Neural cell (in vitro differentiated cells): ENCODE measurements at regions not wholly inside any gene's neighbourhood (a gene's known extent, or its start where the extent isn't known, plus 50 kb on each side); places are given as distances from the start of the nearest gene placed in this dataset.

Experiments used
- H2AFZ ChIP-seq: fragments of 200-600, 300-800 bp; sonication (generic), shearing (Covaris generic); 2 replicates; pipeline ENCODE4 v1.6.0; 2014; ENCODE audit warnings: low read depth, mild to moderate bottlenecking, antibody characterized with exemption, low read length, moderate library complexity
- H3F3A ChIP-seq: fragments of 200-600 bp; shearing (Covaris generic); 2 replicates; pipeline ENCODE4 v1.6.1; 2016; ENCODE audit warnings: mild to moderate bottlenecking, moderate library complexity, mixed read lengths, antibody characterized with exemption, low read length; ENCODE audit not compliant: insufficient read depth, poor library complexity, severe bottlenecking
- H3K27ac ChIP-seq: fragments of 200-600, 300-800 bp; sonication (generic), shearing (Covaris generic); 2 replicates; pipeline ENCODE4 v1.5.1; 2014; ENCODE audit warnings: mild to moderate bottlenecking, low read length, moderate library complexity
- H3K27me3 ChIP-seq: fragments of 300-800, 200-600 bp; sonication (generic), shearing (Covaris generic); 2 replicates; pipeline ENCODE4 v1.6.0; 2014; ENCODE audit warnings: mild to moderate bottlenecking, low read depth, low read length, moderate library complexity; ENCODE audit not compliant: insufficient read depth
- H3K36me3 ChIP-seq: fragments of 300-800, 200-600 bp; sonication (generic), shearing (Covaris generic); 2 replicates; pipeline ENCODE4 v1.5.1; 2014; ENCODE audit warnings: mild to moderate bottlenecking, antibody characterized with exemption, low read length, moderate library complexity; ENCODE audit not compliant: insufficient read depth
- H3K4me2 ChIP-seq: fragments of 300-800, 200-600 bp; sonication (generic), shearing (Covaris generic); 2 replicates; pipeline ENCODE4 v1.6.0; 2014; ENCODE audit warnings: mild to moderate bottlenecking, low read length
- H3K4me3 ChIP-seq: fragments of 300-800, 200-600 bp; sonication (generic), shearing (Covaris generic); 2 replicates; pipeline ENCODE4 v1.5.1; 2014; ENCODE audit warnings: mild to moderate bottlenecking, low read length, moderate library complexity
- H3K79me2 ChIP-seq: fragments of 200-600 bp; shearing (Covaris generic); replicated peaks from 2 replicates; pipeline ENCODE4 v1.6.0; 2014; ENCODE audit warnings: mild to moderate bottlenecking, low read length, moderate library complexity; ENCODE audit not compliant: insufficient read depth
- H3K9ac ChIP-seq: fragments of 300-800, 200-600 bp; sonication (generic), shearing (Covaris generic); 2 replicates; pipeline ENCODE4 v1.6.1; 2016; ENCODE audit warnings: mild to moderate bottlenecking, low read length, mixed read lengths
- H3K9me2 ChIP-seq: fragments of 200-600 bp; shearing (Covaris generic); 2 replicates; pipeline ENCODE4 v1.6.1; 2016; ENCODE audit warnings: mild to moderate bottlenecking, low read length, mixed read lengths; ENCODE audit not compliant: insufficient read depth
- H3K9me3 ChIP-seq: fragments of 200-600, 300-800 bp; sonication (generic), shearing (Covaris generic); 2 replicates; pipeline ENCODE4 v1.6.1; 2016; ENCODE audit warnings: mild to moderate bottlenecking, mixed run types, low read length, moderate library complexity, mixed read lengths
- H4K20me1 ChIP-seq: fragments of 200-600 bp; shearing (Covaris generic); 2 replicates; pipeline ENCODE4 v1.6.1; 2016; ENCODE audit warnings: mild to moderate bottlenecking, mixed run types; ENCODE audit not compliant: insufficient read depth
- EP300 ChIP-seq: fragments of 450-650 bp; conservative IDR thresholded peaks from 2 replicates; pipeline ENCODE4 v1.6.1; 2014; ENCODE audit warnings: antibody characterized with exemption, mild to moderate bottlenecking, moderate library complexity; ENCODE audit not compliant: poor library complexity, severe bottlenecking
- EZH2 ChIP-seq: fragments of 200-600, 300-800 bp; shearing (Covaris generic), sonication (generic); IDR thresholded peaks from 2 replicates; pipeline ENCODE4 v1.6.1; 2014; ENCODE audit warnings: antibody characterized with exemption, low read length, borderline replicate concordance, mild to moderate bottlenecking; ENCODE audit not compliant: insufficient read depth, poor library complexity, severe bottlenecking
- MXI1 ChIP-seq: fragments of 450-650 bp; conservative IDR thresholded peaks from 2 replicates; pipeline ENCODE4 v1.6.1; 2014; ENCODE audit warnings: antibody characterized with exemption, mild to moderate bottlenecking; ENCODE audit not compliant: poor library complexity, severe bottlenecking
- POLR2AphosphoS5 ChIP-seq: IDR thresholded peaks from 2 replicates; pipeline ENCODE4 v1.6.1; 2012
- RAD21 ChIP-seq: fragments of 450-650 bp; conservative IDR thresholded peaks from 2 replicates; pipeline ENCODE4 v1.6.1; 2014; ENCODE audit warnings: antibody characterized with exemption, mild to moderate bottlenecking, moderate library complexity
- SMC3 ChIP-seq: fragments of 450-650 bp; conservative IDR thresholded peaks from 2 replicates; pipeline ENCODE4 v1.6.1; 2014; ENCODE audit warnings: antibody characterized with exemption, mild to moderate bottlenecking, moderate library complexity; ENCODE audit not compliant: poor library complexity
- TAF1 ChIP-seq: IDR thresholded peaks from 2 replicates; pipeline ENCODE4 v1.6.1; 2012; ENCODE audit warnings: low read depth
- TF ChIP-seq, protein P1 (sequence below): IDR thresholded peaks from 2 replicates; pipeline ENCODE4 v1.6.1; 2012; ENCODE audit warnings: borderline replicate concordance
- TF ChIP-seq, protein P2 (sequence below): fragments of 450-650 bp; IDR thresholded peaks from 2 replicates; pipeline ENCODE4 v1.5.1; 2014; ENCODE audit warnings: antibody characterized with exemption, mild to moderate bottlenecking, moderate library complexity; ENCODE audit not compliant: poor library complexity, severe bottlenecking

DNA sequence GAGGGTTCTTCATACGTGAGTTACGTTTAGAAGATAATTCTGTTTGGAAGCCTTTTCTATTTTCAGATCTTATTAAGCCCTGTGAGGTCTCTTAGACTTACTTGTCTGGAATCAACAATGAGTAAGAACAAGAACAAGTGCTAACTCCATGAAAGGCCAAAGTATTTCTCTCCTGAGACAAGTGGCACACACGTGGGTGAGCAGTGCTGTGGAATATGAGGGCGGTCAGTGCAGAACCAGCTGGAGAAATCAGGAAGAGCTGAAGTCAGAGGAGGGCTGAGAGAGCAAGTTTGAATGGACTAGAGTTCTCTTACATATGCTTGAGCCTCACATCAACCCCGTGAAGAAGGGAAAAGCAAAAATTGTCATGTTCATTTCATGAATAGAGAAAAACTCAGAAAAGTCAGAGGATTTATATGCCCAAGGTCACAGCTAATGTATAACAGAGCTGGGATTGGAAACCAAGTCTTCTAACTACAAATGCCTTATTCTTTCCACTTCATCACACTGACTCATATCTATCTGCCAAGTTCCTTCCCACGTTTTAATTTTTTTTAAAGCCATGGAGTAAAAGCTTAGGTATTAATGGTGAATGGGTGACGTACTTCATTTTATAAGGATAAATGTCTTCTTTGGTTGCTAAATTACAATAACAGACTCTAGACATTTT is 201.3 kb upstream of the DTNBP1 start:
- no peaks in the 10 kb centered on the region for H3K79me2 ChIP-seq
- TF ChIP-seq TAF1, result no peak
- TF ChIP-seq MXI1, result no peak
- TF ChIP-seq RAD21, result no peak
- TF ChIP-seq EZH2, result no peak
- TF ChIP-seq, protein P1, sequence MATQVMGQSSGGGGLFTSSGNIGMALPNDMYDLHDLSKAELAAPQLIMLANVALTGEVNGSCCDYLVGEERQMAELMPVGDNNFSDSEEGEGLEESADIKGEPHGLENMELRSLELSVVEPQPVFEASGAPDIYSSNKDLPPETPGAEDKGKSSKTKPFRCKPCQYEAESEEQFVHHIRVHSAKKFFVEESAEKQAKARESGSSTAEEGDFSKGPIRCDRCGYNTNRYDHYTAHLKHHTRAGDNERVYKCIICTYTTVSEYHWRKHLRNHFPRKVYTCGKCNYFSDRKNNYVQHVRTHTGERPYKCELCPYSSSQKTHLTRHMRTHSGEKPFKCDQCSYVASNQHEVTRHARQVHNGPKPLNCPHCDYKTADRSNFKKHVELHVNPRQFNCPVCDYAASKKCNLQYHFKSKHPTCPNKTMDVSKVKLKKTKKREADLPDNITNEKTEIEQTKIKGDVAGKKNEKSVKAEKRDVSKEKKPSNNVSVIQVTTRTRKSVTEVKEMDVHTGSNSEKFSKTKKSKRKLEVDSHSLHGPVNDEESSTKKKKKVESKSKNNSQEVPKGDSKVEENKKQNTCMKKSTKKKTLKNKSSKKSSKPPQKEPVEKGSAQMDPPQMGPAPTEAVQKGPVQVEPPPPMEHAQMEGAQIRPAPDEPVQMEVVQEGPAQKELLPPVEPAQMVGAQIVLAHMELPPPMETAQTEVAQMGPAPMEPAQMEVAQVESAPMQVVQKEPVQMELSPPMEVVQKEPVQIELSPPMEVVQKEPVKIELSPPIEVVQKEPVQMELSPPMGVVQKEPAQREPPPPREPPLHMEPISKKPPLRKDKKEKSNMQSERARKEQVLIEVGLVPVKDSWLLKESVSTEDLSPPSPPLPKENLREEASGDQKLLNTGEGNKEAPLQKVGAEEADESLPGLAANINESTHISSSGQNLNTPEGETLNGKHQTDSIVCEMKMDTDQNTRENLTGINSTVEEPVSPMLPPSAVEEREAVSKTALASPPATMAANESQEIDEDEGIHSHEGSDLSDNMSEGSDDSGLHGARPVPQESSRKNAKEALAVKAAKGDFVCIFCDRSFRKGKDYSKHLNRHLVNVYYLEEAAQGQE, result no peak
- no peak for TF ChIP-seq SMC3
- TF ChIP-seq POLR2AphosphoS5, result no peak
- TF ChIP-seq, protein P2, sequence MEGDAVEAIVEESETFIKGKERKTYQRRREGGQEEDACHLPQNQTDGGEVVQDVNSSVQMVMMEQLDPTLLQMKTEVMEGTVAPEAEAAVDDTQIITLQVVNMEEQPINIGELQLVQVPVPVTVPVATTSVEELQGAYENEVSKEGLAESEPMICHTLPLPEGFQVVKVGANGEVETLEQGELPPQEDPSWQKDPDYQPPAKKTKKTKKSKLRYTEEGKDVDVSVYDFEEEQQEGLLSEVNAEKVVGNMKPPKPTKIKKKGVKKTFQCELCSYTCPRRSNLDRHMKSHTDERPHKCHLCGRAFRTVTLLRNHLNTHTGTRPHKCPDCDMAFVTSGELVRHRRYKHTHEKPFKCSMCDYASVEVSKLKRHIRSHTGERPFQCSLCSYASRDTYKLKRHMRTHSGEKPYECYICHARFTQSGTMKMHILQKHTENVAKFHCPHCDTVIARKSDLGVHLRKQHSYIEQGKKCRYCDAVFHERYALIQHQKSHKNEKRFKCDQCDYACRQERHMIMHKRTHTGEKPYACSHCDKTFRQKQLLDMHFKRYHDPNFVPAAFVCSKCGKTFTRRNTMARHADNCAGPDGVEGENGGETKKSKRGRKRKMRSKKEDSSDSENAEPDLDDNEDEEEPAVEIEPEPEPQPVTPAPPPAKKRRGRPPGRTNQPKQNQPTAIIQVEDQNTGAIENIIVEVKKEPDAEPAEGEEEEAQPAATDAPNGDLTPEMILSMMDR, result no peak
- no peak for TF ChIP-seq EP300
- no peaks in the 10 kb centered on the region for H4K20me1 ChIP-seq
- no peak overlapping the region for H2AFZ ChIP-seq
- no peak overlapping the region for H3K27ac ChIP-seq
- no peaks in the 10 kb centered on the region for H3K36me3 ChIP-seq
- no peaks in the 10 kb centered on the region for H3F3A ChIP-seq
- H3K9ac ChIP-seq, result no peak overlapping the region
- no peaks in the 10 kb centered on the region for H3K9me2 ChIP-seq
- H3K9me3 ChIP-seq, result no peaks in the 10 kb centered on the region
- H3K4me2 ChIP-seq, result no peak overlapping the region
- no peaks in the 10 kb centered on the region for H3K27me3 ChIP-seq
- H3K4me3 ChIP-seq, result no peak overlapping the region

DNA sequence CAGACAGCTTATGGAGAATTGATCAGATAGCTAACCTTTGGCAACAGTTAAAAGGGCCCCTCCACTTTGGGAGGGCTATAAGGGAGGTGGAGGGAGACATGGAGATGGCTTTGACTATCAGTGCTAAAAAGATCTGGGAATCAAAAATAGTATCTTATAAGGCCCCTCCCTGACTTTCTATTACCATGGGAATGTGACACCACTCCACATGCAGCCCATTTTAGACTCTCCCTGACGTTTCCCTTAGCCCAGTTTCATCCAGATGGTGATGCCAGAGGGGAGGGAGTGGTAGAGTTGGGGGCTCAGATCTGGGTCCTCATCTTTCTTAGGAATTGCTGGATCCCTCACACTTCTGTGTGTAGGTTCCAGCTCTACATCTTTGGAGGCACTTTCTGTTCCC is 200.0 kb upstream of the DTNBP1 start:
- Histone ChIP-seq H3K4me3 (no peak overlapping the region), H3F3A (no peaks in the 10 kb centered on the region)

More for the DNA sequence above, 200.0 kb upstream of the DTNBP1 start:
- H3K79me2 ChIP-seq, result no peaks in the 10 kb centered on the region
- no peak overlapping the region for H3K9ac ChIP-seq
- H2AFZ ChIP-seq, result no peak overlapping the region
- no peak overlapping the region for H3K27ac ChIP-seq
- H3K27me3 ChIP-seq, result no peaks in the 10 kb centered on the region
- no peak overlapping the region for H3K4me2 ChIP-seq
- no peaks in the 10 kb centered on the region for H3K9me2 ChIP-seq
- H3K36me3 ChIP-seq, result no peaks in the 10 kb centered on the region
- TF ChIP-seq TAF1 (no peak), EZH2 (no peak), RAD21 (no peak), MXI1 (no peak), SMC3 (no peak), EP300 (no peak), POLR2AphosphoS5 (no peak)
- TF ChIP-seq, protein P1, result no peak
- TF ChIP-seq, protein P2, result no peak
- H3K9me3 ChIP-seq, result no peaks in the 10 kb centered on the region
- H4K20me1 ChIP-seq, result no peaks in the 10 kb centered on the region
